ENCODE measurements at regions not wholly inside any gene's neighbourhood (a gene's known extent, or its start where the extent isn't known, plus 50 kb on each side); places are given as distances from the start of the nearest gene placed in this dataset.
"Not testable (repeated sequence)": the region's sequence is repeated elsewhere in the genome, so short reads cannot be mapped to it uniquely, and the experiment has no call there.

DNA sequence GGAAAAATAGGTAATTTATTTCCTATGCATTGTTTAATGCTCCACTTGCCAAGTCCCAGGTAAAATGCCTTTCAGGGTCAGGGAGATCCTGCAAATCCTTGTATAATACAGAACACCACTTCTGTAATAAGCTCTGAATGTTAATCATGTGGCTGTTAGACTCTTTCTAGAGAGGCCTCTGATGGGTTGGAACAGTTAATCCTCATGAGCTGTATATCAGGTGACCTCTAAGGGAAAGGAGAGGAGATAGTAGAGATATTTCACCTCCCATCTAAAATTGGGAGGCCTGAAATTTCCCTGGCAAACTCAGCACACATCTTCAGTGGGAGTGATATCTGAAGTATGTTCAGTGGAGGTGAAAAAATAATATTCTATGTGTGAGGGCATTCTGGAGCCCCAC is 210.6 kb upstream of the WDFY3 start:
- H3K9me2 ChIP-seq (replicated peaks; ENCODE audit: insufficient read depth, low read length), result no peaks in the 10 kb centered on the region
- no peaks in the 10 kb centered on the region for H3K27me3 ChIP-seq (ENCODE audit: low read length)
- H3K4me3 ChIP-seq (ENCODE audit: low read length), result no peak overlapping the region
- H3K36me3 ChIP-seq (ENCODE audit: insufficient read depth, low read length), result no peaks in the 10 kb centered on the region
- H4K20me1 ChIP-seq (ENCODE audit: insufficient read depth, low read depth, low read length), result no peaks in the 10 kb centered on the region
- H3K9ac ChIP-seq (ENCODE audit: low read length), result no peak overlapping the region
- H2AFZ ChIP-seq (ENCODE audit: low read length), result no peak overlapping the region
- H3K27ac ChIP-seq (ENCODE audit: low read length), result no peak overlapping the region
- no peaks in the 10 kb centered on the region for H3K9me3 ChIP-seq (ENCODE audit: low read length)
- no peaks in the 10 kb centered on the region for H3K79me2 ChIP-seq (ENCODE audit: low read length)
- H3K4me1 ChIP-seq (ENCODE audit: low read length), result no peaks in the 10 kb centered on the region
- no peak for DNase-seq
- no peak overlapping the region for H3K4me2 ChIP-seq (ENCODE audit: low read depth, low read length, poor library complexity, severe bottlenecking)

DNA sequence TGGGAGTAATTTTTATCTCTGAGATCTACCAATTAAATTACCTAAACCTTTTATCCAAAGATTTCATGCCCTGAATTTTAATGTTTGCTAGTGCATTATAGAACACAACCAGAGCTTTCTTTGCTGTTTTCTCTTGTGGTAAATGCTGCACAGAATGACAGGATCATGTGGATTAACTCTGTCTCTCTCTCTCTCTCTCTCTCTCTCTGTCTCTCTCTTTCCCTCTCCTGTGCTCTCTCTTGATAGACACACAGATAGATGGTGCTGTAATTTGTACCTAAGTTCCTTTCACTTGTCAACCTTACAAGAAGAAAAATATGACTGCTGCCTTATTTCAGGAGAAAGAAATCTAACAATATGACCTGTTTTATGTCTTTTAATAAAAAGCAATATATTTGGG is 211.2 kb upstream of the WDFY3 start:
- no peaks in the 10 kb centered on the region for H3K36me3 ChIP-seq (ENCODE audit: insufficient read depth, low read length)
- no peaks in the 10 kb centered on the region for H4K20me1 ChIP-seq (ENCODE audit: insufficient read depth, low read depth, low read length)
- no peak overlapping the region for H2AFZ ChIP-seq (ENCODE audit: low read length)
- no peaks in the 10 kb centered on the region for H3K79me2 ChIP-seq (ENCODE audit: low read length)
- no peak overlapping the region for H3K4me3 ChIP-seq (ENCODE audit: low read length)
- no peak overlapping the region for H3K4me2 ChIP-seq (ENCODE audit: low read depth, low read length, poor library complexity, severe bottlenecking)
- H3K9me3 ChIP-seq (ENCODE audit: low read length), result no peaks in the 10 kb centered on the region
- H3K9me2 ChIP-seq (replicated peaks; ENCODE audit: insufficient read depth, low read length), result no peaks in the 10 kb centered on the region
- no peak overlapping the region for H3K27ac ChIP-seq (ENCODE audit: low read length)
- H3K9ac ChIP-seq (ENCODE audit: low read length), result no peak overlapping the region
- no peaks in the 10 kb centered on the region for H3K4me1 ChIP-seq (ENCODE audit: low read length)
- no peaks in the 10 kb centered on the region for H3K27me3 ChIP-seq (ENCODE audit: low read length)
- DNase-seq, result no peak

DNA sequence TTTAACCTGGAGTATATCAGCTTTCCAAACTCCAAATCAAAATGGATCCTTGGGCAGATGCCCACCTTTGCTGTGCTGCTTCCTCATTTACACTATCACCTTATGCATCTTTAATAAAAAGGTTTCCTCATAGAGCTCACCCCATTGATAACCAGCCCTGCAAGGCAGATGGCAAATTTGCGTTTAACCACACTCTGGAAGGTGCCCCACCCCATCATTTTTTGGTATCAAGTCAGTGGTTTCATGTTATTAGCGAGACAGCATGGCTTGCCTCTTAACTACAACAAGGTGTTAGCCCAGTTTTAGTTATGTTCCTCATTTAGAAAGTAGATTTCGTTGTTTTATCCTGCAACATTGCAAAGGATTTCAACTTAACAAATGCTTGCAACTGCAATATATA is 214.0 kb upstream of the WDFY3 start:
- Histone ChIP-seq H3K4me1 (ENCODE audit: low read length) (no peaks in the 10 kb centered on the region), H3K4me2 (ENCODE audit: low read depth, low read length, poor library complexity, severe bottlenecking) (no peak overlapping the region), H3K9me2 (replicated peaks; ENCODE audit: insufficient read depth, low read length) (no peaks in the 10 kb centered on the region), H3K27me3 (ENCODE audit: low read length) (no peaks in the 10 kb centered on the region), H3K27ac (ENCODE audit: low read length) (no peak overlapping the region), H3K36me3 (ENCODE audit: insufficient read depth, low read length) (no peaks in the 10 kb centered on the region), H3K4me3 (ENCODE audit: low read length) (no peak overlapping the region), H3K9ac (ENCODE audit: low read length) (no peak overlapping the region), H2AFZ (ENCODE audit: low read length) (no peak overlapping the region), H3K79me2 (ENCODE audit: low read length) (no peaks in the 10 kb centered on the region), H3K9me3 (ENCODE audit: low read length) (no peaks in the 10 kb centered on the region), H4K20me1 (ENCODE audit: insufficient read depth, low read depth, low read length) (no peaks in the 10 kb centered on the region)
- DNase-seq, result no peak

DNA sequence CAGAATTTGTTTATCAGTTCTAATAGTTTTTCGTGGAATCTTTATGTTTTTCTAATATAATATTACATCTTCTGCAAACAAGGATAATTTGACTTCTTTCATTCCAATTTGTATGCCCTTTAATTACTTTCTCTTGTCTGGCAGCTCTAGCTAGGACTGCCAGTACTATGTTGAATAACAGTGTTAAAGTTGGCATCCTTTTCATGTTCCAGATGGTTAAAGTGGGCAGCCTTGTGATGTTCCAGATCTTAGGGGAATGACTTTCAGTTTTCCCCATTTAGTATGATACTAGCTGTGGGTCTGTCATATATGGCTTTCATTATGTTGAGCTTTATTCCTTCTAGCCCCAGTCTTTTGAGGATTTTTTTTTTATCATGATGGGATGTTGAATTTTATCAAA is 220.6 kb upstream of the WDFY3 start:
- H3K9ac ChIP-seq (ENCODE audit: low read length), result no peak overlapping the region

DNA sequence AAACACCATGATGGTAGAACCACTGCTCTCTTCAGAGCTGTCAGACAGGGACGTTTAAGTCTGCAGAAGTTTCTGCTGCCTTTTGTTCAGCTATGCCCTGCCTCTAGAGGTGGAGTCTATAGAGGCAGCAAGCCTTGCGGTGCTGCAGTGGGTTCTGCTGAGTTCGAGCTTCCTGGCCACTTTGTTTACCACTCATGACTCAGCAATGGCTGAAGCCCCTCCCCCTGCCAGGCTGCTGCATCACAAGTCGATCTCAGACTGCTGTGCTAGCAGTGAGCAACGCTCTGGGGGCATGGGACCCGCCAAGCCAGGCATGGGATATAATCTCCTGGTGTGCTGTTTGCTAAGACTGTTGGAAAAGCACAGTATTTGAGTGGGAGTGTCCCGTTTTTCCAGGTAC is 229.5 kb upstream of the WDFY3 start:
- H3K27ac ChIP-seq (ENCODE audit: low read length); H3K9ac ChIP-seq (ENCODE audit: low read length); H4K20me1 ChIP-seq (ENCODE audit: insufficient read depth, low read depth, low read length); H3K9me3 ChIP-seq (ENCODE audit: low read length); H2AFZ ChIP-seq (ENCODE audit: low read length); H3K79me2 ChIP-seq (ENCODE audit: low read length); H3K36me3 ChIP-seq (ENCODE audit: insufficient read depth, low read length); H3K27me3 ChIP-seq (ENCODE audit: low read length); DNase-seq; H3K4me1 ChIP-seq (ENCODE audit: low read length); H3K4me2 ChIP-seq (ENCODE audit: low read depth, low read length, poor library complexity, severe bottlenecking); H3K4me3 ChIP-seq (ENCODE audit: low read length); H3K9me2 ChIP-seq (replicated peaks; ENCODE audit: insufficient read depth, low read length): not testable (repeated sequence)

More for the DNA sequence above, 220.6 kb upstream of the WDFY3 start:
- Histone ChIP-seq H3K4me1 (ENCODE audit: low read length) (no peaks in the 10 kb centered on the region), H3K27me3 (ENCODE audit: low read length) (no peaks in the 10 kb centered on the region), H3K36me3 (ENCODE audit: insufficient read depth, low read length) (no peaks in the 10 kb centered on the region), H4K20me1 (ENCODE audit: insufficient read depth, low read depth, low read length) (no peaks in the 10 kb centered on the region), H3K79me2 (ENCODE audit: low read length) (no peaks in the 10 kb centered on the region), H3K9me3 (ENCODE audit: low read length) (no peaks in the 10 kb centered on the region), H3K4me2 (ENCODE audit: low read depth, low read length, poor library complexity, severe bottlenecking) (no peak overlapping the region), H3K27ac (ENCODE audit: low read length) (no peak overlapping the region), H2AFZ (ENCODE audit: low read length) (no peak overlapping the region), H3K4me3 (ENCODE audit: low read length) (no peak overlapping the region), H3K9me2 (replicated peaks; ENCODE audit: insufficient read depth, low read length) (no peaks in the 10 kb centered on the region)
- DNase-seq, result no peak

DNA sequence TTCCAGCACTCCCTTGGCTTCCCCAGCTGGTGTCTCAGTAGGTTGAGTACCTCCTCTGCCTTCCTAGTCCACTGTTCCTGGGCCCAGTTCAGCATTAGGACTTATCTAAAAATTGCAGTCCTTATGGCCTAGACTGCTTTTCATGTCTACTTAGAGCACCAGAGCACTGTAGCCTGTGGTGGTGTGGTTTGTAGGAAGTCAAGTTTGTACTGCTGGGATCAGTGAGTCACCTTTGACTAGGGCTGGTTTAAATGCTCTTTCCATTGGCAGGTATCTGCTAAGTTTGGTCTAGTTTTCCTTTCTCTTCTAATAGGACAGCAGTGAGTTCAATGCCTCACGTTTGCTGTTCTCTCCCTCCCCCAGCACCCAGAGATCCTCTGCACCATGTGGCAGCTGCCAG is 233.6 kb upstream of the WDFY3 start:
- Histone ChIP-seq H2AFZ (ENCODE audit: low read length) (no peak overlapping the region), H3K36me3 (ENCODE audit: insufficient read depth, low read length) (no peaks in the 10 kb centered on the region), H3K27ac (ENCODE audit: low read length) (no peak overlapping the region), H4K20me1 (ENCODE audit: insufficient read depth, low read depth, low read length) (no peaks in the 10 kb centered on the region), H3K79me2 (ENCODE audit: low read length) (no peaks in the 10 kb centered on the region), H3K4me1 (ENCODE audit: low read length) (no peaks in the 10 kb centered on the region), H3K4me3 (ENCODE audit: low read length) (no peak overlapping the region), H3K9me3 (ENCODE audit: low read length) (no peaks in the 10 kb centered on the region; the same call in 1 of the 2 replicates), H3K9ac (ENCODE audit: low read length) (no peak overlapping the region), H3K4me2 (ENCODE audit: low read depth, low read length, poor library complexity, severe bottlenecking) (no peak overlapping the region), H3K27me3 (ENCODE audit: low read length) (no peaks in the 10 kb centered on the region), H3K9me2 (replicated peaks; ENCODE audit: insufficient read depth, low read length) (no peaks in the 10 kb centered on the region)
- DNase-seq, result no peak

DNA sequence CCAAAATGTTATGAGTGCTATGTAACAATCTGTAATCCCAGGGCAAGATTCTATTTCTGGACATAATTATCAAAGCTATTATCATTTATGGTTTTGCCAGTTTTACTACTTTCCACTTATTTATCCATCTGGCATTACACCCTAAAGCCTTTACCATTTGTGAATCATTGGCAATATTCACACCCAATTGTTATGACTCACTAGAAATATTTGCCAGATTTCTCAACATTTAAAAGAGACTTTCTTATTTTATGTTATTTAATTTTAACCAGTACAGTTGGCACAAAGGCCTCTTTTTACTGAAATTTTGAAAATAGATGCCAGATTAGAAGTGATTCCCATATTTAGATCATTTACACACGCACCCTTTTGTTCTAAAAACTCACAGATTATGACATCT is 242.7 kb upstream of the WDFY3 start:
- Histone ChIP-seq H3K4me2 (ENCODE audit: low read depth, low read length, poor library complexity, severe bottlenecking) (no peak overlapping the region), H3K9me3 (ENCODE audit: low read length) (no peaks in the 10 kb centered on the region; the same call in 1 of the 2 replicates), H3K79me2 (ENCODE audit: low read length) (no peaks in the 10 kb centered on the region), H3K36me3 (ENCODE audit: insufficient read depth, low read length) (no peaks in the 10 kb centered on the region), H3K27me3 (ENCODE audit: low read length) (no peaks in the 10 kb centered on the region), H3K9ac (ENCODE audit: low read length) (no peak overlapping the region), H3K27ac (ENCODE audit: low read length) (no peak overlapping the region), H4K20me1 (ENCODE audit: insufficient read depth, low read depth, low read length) (no peaks in the 10 kb centered on the region), H2AFZ (ENCODE audit: low read length) (no peak overlapping the region), H3K4me3 (ENCODE audit: low read length) (no peak overlapping the region), H3K4me1 (ENCODE audit: low read length) (no peaks in the 10 kb centered on the region), H3K9me2 (replicated peaks; ENCODE audit: insufficient read depth, low read length) (no peaks in the 10 kb centered on the region)
- no peak for DNase-seq

DNA sequence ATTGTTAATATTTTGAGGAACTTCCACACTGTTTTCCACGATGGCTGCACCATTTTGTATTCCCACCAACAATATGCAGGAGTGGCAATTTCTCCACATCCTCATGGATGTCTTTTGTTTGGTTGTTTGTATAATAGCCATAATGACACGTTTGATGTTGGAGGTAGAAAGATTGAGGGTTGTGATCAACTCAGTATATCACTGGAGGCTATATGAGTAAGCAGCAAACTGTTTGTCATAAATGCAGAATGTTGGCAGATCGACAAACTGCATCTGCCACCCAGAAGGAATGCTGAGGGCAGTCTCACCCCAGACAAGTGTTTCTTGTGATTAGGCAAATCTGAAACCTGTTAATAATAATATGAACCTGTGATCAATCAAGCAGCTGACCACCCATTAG is 243.9 kb upstream of the WDFY3 start:
- H3K79me2 ChIP-seq (ENCODE audit: low read length), result no peaks in the 10 kb centered on the region
- no peak overlapping the region for H3K4me3 ChIP-seq (ENCODE audit: low read length)
- no peak for DNase-seq

DNA sequence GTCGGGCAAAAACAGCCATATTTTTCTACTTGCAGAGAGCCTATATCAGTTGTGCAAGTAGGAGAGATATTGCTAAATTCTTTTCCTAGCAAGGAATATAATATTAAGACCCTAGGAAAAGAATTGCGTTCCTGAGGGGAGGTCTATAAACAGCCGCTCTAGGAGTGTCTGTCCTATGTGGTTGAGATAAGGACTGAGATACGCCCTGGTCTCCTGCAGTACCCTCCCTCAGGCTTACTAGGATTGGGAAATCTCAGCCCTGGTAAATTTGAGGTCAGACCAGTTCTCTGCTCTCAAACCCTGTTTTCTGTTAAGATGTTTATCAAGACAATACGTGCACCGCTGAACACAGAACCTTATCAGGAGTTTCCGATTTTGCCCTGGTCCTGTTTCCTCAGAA is 250.1 kb upstream of the WDFY3 start:
- not testable (repeated sequence) for H3K9me2 ChIP-seq (replicated peaks; ENCODE audit: insufficient read depth, low read length); H2AFZ ChIP-seq (ENCODE audit: low read length); H3K4me1 ChIP-seq (ENCODE audit: low read length); H3K27me3 ChIP-seq (ENCODE audit: low read length); H3K9ac ChIP-seq (ENCODE audit: low read length); H3K27ac ChIP-seq (ENCODE audit: low read length); H3K4me2 ChIP-seq (ENCODE audit: low read depth, low read length, poor library complexity, severe bottlenecking); H3K4me3 ChIP-seq (ENCODE audit: low read length); DNase-seq; H3K79me2 ChIP-seq (ENCODE audit: low read length); H3K9me3 ChIP-seq (ENCODE audit: low read length); H3K36me3 ChIP-seq (ENCODE audit: insufficient read depth, low read length); H4K20me1 ChIP-seq (ENCODE audit: insufficient read depth, low read depth, low read length)

More for the DNA sequence above, 243.9 kb upstream of the WDFY3 start:
- no peaks in the 10 kb centered on the region for H3K36me3 ChIP-seq (ENCODE audit: insufficient read depth, low read length)
- no peak overlapping the region for H3K9ac ChIP-seq (ENCODE audit: low read length)
- H3K9me3 ChIP-seq (ENCODE audit: low read length), result no peaks in the 10 kb centered on the region
- no peaks in the 10 kb centered on the region for H4K20me1 ChIP-seq (ENCODE audit: insufficient read depth, low read depth, low read length)
- H3K27ac ChIP-seq (ENCODE audit: low read length), result no peak overlapping the region
- no peaks in the 10 kb centered on the region for H3K27me3 ChIP-seq (ENCODE audit: low read length)
- no peak overlapping the region for H3K4me2 ChIP-seq (ENCODE audit: low read depth, low read length, poor library complexity, severe bottlenecking)
- no peaks in the 10 kb centered on the region for H3K9me2 ChIP-seq (replicated peaks; ENCODE audit: insufficient read depth, low read length)
- H2AFZ ChIP-seq (ENCODE audit: low read length), result no peak overlapping the region
- no peaks in the 10 kb centered on the region for H3K4me1 ChIP-seq (ENCODE audit: low read length)

Measured in Karpas-422 (cell line).